GM19468 (cell line): ENCODE measurements at regions not wholly inside any gene's neighbourhood (a gene's known extent, or its start where the extent isn't known, plus 50 kb on each side); places are given as distances from the start of the nearest gene placed in this dataset.

ENCODE experiments used
- ATAC-seq: cut with Tn5 transposase; IDR thresholded peaks from one replicate; pipeline ENCODE4 v1.9.1; 2021; ENCODE audit warnings: mild to moderate bottlenecking, moderate library complexity, moderate number of reproducible peaks; ENCODE audit not compliant: unreplicated experiment; ENCODE audit errors: extremely low read depth

DNA sequence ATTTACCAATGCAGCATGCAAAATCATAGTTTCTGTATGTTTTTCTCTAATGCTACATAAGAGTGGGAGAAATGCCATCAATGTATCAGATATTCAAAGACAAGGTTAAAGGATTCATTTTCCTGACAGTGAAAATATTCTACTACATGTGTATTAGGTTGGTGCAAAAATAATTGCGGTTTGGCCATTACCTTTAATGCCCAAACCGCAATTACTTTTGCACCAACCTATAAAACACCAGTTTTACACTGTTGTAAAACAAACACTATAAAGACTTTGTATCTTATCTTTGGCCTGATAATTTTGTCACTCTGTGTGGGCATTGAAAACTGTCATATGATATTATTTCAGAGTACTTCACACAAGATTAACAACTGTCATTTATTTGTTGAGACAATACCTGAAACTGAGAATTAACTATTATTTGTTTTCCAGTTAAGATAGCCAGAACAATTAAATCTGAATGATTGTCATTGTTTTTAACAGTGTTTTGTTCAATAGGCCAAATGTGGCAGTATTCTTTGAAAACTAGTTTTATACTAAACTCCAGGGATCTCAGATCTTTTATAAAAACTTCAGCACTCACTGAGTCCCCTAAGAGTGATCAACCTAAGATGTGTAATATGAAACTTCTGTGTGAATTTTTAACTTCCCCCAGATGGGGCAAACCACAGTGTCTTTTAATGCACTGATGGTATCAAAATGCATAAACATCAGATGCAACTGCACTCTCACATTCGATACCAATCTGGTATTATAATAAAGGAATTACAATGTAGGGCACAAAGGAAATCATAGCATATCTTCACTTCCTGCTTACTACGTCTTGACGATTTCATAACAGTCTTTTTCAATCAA is 53.8 kb upstream of the FBN2 start:
- no peak for ATAC-seq

DNA sequence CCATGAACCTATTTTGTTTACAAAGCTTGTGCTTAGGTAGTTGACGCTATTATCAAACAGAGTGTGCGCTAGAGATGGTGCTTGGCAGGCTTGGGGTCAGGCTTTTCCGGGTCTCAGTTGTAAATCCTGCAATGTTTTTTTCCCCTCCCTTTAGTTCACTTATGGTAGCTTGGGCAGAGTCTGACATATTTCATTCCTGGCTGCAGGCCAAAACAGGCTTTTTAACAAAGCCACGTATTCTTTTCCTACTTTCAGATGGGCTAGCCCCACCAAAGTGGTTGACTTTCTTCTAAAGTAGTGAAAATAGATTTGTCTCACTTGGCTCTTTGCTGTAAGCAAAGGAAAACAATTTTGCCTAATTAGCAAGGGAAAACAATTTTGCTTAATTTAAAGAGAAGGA is 58.0 kb upstream of the FBN2 start:
- ATAC-seq: no peak

DNA sequence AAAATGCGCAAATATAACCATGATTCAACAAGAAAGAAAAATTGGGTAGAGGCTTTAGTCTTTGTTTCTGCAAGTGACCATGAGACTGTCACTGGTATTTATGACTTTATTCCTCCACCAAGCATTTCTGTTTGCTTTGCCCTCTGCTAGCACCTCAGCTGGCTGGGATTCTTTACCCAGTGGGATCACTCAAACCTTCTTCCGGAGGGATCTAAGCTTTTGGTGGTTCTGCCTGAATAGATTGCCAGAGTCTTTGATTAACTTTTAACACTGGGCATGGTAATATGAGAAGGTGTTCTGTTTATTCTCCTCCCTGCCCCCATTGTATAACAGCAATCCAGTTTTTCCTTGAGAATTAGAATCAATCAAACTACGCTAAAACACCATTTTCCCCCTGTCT is 59.1 kb upstream of the FBN2 start:
- ATAC-seq: no peak

DNA sequence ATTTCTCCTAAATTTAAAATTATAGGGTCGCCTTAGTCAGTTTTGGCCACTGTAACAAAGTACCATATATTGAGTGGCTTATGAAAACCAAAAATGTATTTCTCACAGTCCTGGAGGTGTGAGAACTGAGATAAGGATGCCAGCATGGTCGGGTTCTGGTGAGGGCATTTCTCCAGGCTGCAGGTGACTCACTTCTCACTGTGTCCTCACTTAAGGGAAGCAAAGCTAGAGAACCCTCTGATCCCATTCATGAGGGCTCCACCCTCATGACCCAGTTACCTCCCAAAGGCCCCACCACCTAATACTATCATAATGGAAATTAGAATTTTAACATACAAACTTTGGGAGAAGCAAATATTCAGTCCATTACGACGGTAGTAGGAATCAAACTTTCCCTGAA is 75.1 kb upstream of the FBN2 start:
- no peak for ATAC-seq

DNA sequence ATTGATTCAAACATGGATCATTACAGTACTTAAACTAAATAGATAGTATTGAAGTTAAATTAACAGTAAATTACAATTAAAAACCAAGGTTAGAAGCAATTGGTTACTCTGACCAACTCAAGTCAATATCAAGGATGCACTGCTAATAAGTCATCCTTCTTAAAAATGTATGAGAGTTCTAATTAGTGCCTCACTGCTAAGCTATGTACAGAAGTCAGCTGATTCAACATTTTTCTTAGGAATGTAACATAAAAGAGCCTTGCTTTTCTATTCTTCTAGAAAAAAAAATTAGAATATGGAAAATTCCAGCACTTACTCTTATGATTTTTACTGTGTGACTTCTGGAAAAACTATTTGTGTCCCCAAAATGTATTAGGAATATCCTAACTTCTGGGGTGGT is 75.7 kb upstream of the FBN2 start:
- no peak for ATAC-seq

DNA sequence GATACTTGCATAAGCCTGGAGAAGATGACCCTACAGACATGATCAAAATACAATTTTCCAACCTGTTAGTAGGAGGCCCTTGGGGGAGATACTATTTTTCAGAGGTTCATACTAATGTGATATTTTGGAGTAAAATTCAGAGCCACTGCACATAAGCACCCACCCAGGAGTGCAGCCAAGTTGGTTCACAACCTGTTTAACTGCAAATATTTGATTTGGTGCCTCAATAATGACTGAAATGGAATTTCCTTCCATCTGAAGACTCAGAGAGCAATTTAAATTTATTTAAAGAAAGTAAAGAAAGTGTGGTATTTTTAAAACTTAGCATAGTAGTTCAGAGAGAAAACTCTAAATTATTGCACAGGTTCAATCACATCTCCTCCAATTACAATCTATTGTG is 77.5 kb upstream of the FBN2 start:
- no peak for ATAC-seq

DNA sequence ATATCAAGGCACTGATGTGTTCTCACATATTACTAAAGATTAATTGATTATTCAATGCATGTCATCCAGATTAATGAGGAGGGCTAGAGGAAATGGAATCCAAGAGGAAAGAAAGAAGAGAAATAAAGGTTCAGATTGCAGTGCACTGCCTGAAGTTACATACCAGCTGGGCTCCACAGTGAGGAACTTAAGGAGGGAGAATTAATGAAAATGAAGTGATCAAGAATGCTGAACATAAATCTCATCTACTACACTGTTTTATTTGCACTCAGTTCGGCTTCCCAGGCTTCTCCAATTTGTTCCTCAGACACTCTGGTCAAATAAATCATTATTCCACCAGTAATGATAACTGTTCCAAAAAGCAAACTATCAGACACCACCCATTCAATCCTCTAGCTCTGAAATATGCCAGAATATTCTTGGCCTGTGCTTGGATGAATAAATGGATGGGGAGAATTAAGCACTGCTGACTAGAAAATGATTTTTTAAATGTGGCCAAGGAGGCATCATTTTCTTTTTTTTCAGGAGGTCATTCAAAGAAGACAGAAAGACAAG is 88.6 kb upstream of the FBN2 start:
- no peak for ATAC-seq

DNA sequence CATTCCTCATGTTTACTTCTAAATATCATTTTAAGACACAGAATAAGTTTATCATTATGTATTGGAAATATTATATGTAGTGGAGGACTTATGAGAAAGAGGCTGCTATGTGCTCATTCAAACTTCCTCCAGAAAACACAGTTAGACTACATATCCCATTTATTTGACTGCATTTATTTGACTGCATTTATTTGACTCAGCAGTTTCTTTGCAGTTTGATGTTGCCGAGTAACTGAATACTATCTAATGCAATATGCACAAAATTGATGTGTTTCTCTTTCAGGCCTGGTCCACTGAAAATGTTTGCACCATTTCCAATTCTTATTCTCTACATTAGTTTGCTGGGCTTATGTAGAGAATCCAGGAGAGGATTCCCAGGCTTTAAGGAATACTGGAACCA is 89.9 kb upstream of the FBN2 start:
- ATAC-seq: no peak

DNA sequence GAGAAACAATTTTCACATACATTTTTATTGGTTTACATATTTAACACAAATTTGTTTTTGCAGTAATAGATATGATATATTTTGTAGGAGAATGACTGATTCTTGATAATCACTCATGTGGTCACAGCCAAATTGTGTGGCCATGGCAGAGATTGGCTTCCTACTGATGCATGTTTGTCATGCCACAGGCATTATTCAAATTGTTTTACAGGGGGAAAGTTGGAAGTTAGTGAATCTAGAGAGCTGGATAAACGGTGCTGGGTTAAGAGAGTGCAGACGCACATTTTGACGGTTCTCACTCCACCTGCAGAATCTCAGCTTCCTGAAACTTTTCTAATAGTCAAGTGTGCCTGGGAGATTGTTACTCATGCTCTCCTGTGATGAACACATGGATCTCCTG is 91.1 kb upstream of the FBN2 start:
- ATAC-seq: no peak

DNA sequence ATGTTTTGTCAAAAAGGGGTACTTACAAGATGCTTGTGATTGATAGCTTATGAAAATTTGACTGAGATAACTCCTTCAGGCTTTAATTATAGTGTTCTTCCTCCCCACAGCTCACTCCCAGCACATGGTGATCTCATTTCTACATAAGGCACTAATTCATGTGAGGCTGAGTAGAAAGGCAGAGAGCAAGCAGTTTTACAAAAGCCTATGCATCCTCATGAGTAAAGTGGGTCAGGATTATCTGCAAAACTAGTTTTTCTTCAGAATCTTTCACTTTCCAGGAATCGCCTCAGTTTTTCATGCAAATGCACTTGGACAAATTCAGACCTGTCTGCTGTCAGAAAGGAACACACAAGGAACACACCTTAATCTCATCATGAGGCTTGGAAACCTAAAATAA is 92.1 kb upstream of the FBN2 start:
- ATAC-seq: no peak

DNA sequence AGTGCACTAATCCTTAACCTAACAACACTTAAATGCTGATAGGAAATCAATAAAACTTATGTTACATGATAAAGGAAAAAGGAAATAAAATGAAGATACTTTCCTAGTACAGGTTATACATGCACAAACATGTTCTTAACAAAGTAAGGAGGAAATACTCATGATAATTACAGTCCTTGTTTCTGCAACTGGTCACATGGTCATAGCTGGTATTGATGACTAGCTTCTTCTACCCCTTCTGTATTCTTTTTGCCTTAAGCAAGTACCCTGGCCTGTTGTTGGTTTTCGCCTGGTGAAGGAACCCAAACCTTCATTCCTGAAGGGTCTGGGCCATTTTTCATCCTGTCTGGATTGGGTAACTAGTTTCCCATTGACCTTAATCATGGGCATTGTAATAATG is 93.7 kb upstream of the FBN2 start:
- ATAC-seq: no peak

DNA sequence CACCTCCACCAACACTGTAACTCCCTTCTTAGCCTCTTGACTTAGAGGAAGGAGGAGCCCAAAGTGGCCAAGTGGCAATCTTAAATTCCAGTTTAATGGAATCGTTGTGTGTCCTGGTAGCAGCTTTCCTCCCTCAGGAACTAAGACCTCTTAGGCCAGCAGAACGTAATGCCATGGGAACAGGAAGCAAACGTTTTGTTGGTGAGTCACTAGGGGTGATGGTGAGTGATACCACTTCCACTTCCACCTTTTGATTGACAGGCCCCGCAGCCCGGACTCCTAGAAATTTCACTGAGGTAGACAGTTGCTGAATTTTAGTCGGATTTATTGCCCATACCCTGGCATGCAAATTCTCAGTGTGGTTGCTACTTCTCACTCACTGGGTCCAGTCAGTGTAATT is 94.2 kb upstream of the FBN2 start:
- no peak for ATAC-seq

DNA sequence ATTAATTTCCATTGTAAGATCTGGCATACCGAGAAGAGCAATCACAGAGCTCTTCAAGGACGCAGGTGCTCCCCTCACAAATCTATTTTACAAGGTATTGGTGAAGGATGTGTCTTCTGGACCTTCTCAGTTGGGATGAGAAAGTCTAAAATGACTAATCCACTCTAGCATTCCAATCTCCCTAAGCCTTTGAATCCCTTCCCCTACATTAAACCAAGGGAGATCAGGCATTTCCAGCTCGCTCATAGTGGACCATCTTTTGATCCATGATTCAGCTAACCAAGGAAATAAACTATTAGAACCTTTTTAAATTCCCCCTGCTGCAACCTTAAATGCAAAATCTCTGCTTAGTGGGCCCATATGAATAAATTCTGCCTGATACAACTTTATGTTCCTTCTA is 95.9 kb upstream of the FBN2 start:
- ATAC-seq: no peak

DNA sequence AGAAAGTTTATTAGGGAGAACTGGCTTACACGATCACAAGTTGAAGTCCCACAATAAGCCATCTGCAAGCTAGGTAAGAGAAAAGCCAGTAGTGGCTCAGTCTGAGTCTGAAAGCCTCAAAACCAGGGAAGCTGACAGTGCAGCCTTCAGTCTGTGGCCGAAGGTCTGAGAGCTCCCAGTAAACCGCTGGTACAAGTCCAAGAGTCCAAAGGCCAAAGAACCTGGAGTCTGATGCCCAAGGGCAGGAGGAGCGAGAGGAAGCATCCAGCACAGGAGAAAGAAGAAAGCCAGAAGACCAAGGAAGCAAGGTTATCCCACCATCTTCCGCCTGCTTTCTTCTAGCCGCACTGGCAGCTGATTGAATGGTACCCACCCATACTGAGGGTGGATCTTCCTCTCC is 97.3 kb upstream of the FBN2 start:
- no peak for ATAC-seq

DNA sequence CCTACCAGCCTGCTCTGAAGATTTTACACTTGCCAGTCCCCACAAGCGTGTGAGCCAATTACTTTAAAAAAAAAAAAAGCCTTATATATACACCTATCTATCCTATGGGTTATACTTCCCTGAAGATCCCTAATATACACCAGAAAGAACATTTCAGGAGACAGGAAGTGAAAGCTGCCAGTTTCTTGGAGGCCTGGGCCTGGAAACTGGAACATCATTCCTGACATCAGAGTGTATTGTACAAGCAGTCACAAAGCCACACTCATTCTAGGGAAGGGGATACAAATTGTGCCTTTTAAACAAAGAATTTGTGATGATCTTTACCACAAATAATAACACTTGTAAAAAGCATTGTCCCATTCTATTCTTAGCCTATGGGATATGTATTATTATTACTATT is 98.3 kb upstream of the FBN2 start:
- ATAC-seq: no peak

DNA sequence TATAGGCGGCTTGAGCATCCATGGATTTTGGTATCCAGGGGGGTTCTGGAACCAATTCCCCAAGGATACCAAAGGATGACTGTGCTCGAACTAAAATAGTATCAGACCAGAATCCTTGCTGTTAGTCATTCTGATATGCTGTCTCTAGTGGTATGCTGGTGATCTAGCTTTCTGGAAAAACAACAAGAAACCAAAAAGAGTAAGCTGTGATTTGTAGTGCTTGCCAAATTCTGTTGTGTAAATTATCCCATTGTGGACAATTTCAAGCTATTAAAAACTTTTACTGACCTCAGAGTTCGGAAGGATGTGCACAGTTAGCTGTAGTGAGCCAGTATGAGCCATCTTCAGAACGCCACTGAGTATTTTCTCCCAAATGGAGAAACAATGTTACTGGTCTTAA is 99.0 kb upstream of the FBN2 start:
- ATAC-seq: no peak

DNA sequence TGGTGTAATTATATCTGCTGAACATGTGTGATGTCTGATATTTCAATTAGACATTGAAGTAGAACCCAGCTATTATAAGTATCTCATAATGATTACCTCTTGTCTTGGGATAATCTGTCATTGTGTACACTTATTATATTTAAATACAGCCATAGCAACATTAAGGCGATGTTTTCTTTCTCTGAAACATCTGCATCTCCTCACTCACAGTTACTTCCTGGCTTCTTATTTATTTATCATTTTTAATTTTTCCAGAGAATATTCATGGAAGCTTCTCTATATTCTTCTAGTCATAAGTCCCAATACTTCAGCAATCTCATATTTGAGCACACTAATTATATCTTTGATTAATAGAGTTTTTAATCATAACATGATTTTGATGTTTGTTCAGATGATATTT is 103.8 kb upstream of the FBN2 start:
- no peak for ATAC-seq

DNA sequence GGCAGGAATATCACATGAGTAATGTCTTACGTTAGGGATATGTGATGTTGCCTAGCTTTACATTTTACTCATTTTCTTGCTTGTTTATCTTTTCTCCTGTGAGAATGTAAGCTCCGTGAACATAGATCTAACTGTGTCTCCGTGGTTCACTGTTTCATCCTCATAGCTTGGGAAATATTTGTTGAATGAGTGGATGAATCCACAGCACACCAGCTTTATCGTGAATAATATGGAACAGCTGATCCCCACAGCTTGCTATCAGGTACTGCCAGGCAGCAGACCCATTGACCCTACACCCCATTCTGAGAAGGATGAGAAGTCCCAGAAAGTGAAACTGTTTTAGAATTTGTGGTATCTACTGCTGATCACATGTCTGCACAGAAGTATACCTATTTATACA is 106.8 kb upstream of the FBN2 start:
- no peak for ATAC-seq

DNA sequence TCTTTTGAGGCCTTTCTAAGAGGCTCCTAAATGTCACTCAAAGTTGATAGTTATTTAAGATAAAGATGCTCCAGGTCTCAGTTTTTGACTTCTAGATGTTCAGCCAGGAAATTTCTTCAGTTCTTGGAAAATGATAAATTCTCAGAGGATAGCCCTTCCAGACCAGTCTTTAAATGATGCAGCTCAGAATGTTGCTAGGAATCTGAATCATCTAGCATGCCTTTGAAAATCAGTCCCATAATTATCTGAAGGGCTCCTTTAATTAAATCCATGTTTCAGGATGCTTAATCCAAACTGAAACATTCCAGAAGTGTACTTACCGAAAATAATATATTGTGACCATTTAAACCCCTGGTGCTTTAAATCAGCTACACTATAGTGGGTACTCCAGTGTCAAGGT is 107.5 kb upstream of the FBN2 start:
- no peak for ATAC-seq

DNA sequence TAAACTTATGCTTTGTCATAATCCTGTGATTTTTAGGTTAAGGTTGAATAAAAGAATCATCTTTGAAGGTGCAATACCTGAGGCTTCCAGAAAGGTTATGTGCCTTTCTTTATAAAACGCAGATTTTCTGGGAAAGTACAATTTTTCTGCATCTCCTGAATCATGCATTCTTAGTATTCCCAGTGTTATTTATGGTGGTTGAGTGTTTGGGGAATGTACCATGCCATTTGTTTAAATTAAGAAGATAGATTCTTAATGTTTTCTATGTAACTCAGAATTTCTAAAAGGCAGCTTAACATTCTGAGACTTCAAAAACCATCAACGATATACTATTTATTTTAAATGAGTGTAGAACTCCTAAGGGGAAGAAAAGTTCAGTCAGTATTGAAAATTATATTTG is 108.1 kb upstream of the FBN2 start:
- no peak for ATAC-seq

DNA sequence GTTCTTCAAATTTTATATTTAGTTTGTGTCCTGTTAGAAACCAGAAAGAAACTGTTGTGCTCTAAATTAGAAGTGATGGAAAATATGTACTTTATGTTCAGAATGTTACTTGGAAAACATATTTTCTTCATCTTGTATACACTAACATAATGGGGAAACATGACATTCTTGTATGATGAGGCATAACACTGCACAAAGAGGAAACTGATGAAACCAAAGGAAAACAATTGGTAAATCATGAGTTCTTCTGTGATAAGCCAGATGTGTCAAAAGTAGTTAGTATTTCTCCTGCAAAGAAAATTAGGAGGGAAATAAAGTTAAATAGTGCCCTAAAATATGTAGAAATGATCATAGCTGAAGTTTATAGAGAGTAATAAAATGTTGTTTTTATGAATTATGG is 111.1 kb upstream of the FBN2 start:
- no peak for ATAC-seq

DNA sequence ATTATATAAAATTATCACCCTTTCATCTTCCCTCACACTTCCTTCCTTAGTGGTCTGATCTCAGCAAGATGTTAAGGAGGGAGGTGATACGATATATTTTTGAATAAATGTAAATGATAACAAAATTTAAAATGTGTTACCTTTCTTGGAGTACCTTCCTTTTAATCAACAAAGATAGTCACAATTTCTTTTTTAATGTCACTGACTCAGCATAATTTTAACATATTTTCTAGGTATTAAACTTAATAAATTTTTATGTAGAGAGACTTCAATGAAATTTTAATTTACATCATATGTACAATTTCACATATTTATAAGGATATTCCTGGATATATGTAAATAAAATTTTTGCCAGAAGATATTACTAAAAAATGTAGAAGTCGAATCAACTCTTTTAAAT is 125.0 kb upstream of the FBN2 start:
- ATAC-seq: no peak
